GM23338 (cell line): ENCODE measurements at regions not wholly inside any gene's neighbourhood (a gene's known extent, or its start where the extent isn't known, plus 50 kb on each side); places are given as distances from the start of the nearest gene placed in this dataset.
A peak's percentile ranks its signal among the peaks of the same experiment; 100 is the strongest.

Source experiments
- ATAC-seq: fragments of 200-7000 bp; cut with Tn5 transposase; 3 replicates; pipeline ENCODE4 v1.9.1; 2020
- DNase-seq: peaks from one replicate; pipeline ENCODE4 v3.0.0-alpha.2; 2015; ENCODE audit warnings: low spot score
- H2AFZ ChIP-seq: fragments of 200-600 bp; sonication (generic); 2 replicates; pipeline ENCODE4 v1.8.0; 2016; ENCODE audit warnings: antibody characterized with exemption, mild to moderate bottlenecking, moderate library complexity
- H3F3A ChIP-seq: fragments of 200-600 bp; sonication (generic); replicated peaks from 2 replicates; pipeline ENCODE4 v1.8.0; 2017; ENCODE audit warnings: antibody characterized with exemption, mixed run types, low read depth
- H3K27ac ChIP-seq: fragments of 200-600 bp; sonication (generic); 2 replicates; pipeline ENCODE4 v1.6.1; 2016; ENCODE audit warnings: low read depth
- H3K27me3 ChIP-seq: fragments of 200-600 bp; sonication (generic); 2 replicates; pipeline ENCODE4 v1.8.0; 2016; ENCODE audit warnings: mild to moderate bottlenecking, mixed run types, moderate library complexity; ENCODE audit not compliant: insufficient read depth
- H3K36me3 ChIP-seq: fragments of 200-600 bp; sonication (generic); 2 replicates; pipeline ENCODE4 v1.8.0; 2016; ENCODE audit warnings: mild to moderate bottlenecking; ENCODE audit not compliant: insufficient read depth
- H3K4me1 ChIP-seq: fragments of 200-600 bp; sonication (generic); 2 replicates; pipeline ENCODE4 v1.8.0; 2016; ENCODE audit warnings: mild to moderate bottlenecking, moderate library complexity; ENCODE audit not compliant: insufficient read depth
- H3K4me2 ChIP-seq: fragments of 200-600 bp; sonication (generic); 2 replicates; pipeline ENCODE4 v1.7.1; 2017; ENCODE audit warnings: mixed run types
- H3K4me3 ChIP-seq: fragments of 200-600 bp; sonication (generic); 2 replicates; pipeline ENCODE4 v1.6.1; 2016; ENCODE audit warnings: mixed run types
- H3K79me2 ChIP-seq: fragments of 200-600 bp; sonication (generic); replicated peaks from 2 replicates; pipeline ENCODE4 v1.8.0; 2017; ENCODE audit warnings: mild to moderate bottlenecking; ENCODE audit not compliant: insufficient read depth
- H3K9me2 ChIP-seq: fragments of 200-600 bp; sonication (generic); 2 replicates; pipeline ENCODE4 v1.8.0; 2017; ENCODE audit not compliant: insufficient read depth
- H4K20me1 ChIP-seq: fragments of 200-600 bp; sonication (generic); replicated peaks from 2 replicates; pipeline ENCODE4 v1.8.0; 2017; ENCODE audit warnings: mild to moderate bottlenecking; ENCODE audit not compliant: insufficient read depth
- H3K27ac Mint-ChIP-seq: 2 replicates; pipeline ENCODE4 v1.8.0; 2020; ENCODE audit warnings: inconsistent platforms, mild to moderate bottlenecking, moderate library complexity, mixed read lengths
- H3K27me3 Mint-ChIP-seq: 3 replicates; pipeline ENCODE4 v1.8.0; 2022; ENCODE audit warnings: low read depth, mild to moderate bottlenecking, moderate library complexity, mixed read lengths, inconsistent platforms; ENCODE audit not compliant: insufficient read depth, poor library complexity
- H3K36me3 Mint-ChIP-seq: 3 replicates; pipeline ENCODE4 v1.8.0; 2021; ENCODE audit warnings: low read depth, mild to moderate bottlenecking, inconsistent platforms, moderate library complexity, mixed read lengths
- H3K4me1 Mint-ChIP-seq: 3 replicates; pipeline ENCODE4 v1.8.0; 2020; ENCODE audit warnings: mild to moderate bottlenecking, inconsistent platforms, mixed read lengths
- H3K4me3 Mint-ChIP-seq: 3 replicates; pipeline ENCODE4 v1.8.0; 2021; ENCODE audit warnings: moderate library complexity, mild to moderate bottlenecking, inconsistent platforms, mixed read lengths
- H3K9me3 Mint-ChIP-seq: 3 replicates; pipeline ENCODE4 v1.8.0; 2020; ENCODE audit warnings: moderate library complexity, mild to moderate bottlenecking, inconsistent platforms, mixed read lengths
- CREB1 ChIP-seq: fragments of 250-450 bp; sonication (Bioruptor Pico); IDR thresholded peaks from 2 replicates; pipeline ENCODE4 v1.5.0; 2020; ENCODE audit warnings: low read depth, mild to moderate bottlenecking, moderate library complexity
- CTCF ChIP-seq, 2 experiments: fragments of 200-600 bp in 1 of 2; sonication (generic) in 1 of 2; conservative IDR thresholded peaks; 2 replicates each; pipeline versions ENCODE4 v1.5.1 to v1.6.1; 2016 to 2017; ENCODE audit warnings: antibody characterized with exemption in 2 of 2, low read depth in 2 of 2, mild to moderate bottlenecking in 2 of 2, moderate library complexity in 1 of 2
- EZH2 ChIP-seq: fragments of 200-600 bp; sonication (generic); IDR thresholded peaks from one replicate; pipeline ENCODE4 v1.8.0; 2017; ENCODE audit warnings: antibody characterized with exemption, mild to moderate bottlenecking, low read depth; ENCODE audit not compliant: unreplicated experiment
- EZH2phosphoT487 ChIP-seq: fragments of 200-600 bp; sonication (generic); IDR thresholded peaks from one replicate; pipeline ENCODE4 v1.8.1; 2018; ENCODE audit warnings: antibody characterized with exemption; ENCODE audit not compliant: unreplicated experiment
- JUNB ChIP-seq: IDR thresholded peaks from one replicate; pipeline ENCODE4 v1.6.1; 2016; ENCODE audit warnings: antibody characterized with exemption; ENCODE audit not compliant: unreplicated experiment
- NANOG ChIP-seq: IDR thresholded peaks from 2 replicates; pipeline ENCODE4 v1.6.1; 2016; ENCODE audit warnings: antibody characterized with exemption, borderline replicate concordance
- POLR2AphosphoS5 ChIP-seq: IDR thresholded peaks from 2 replicates; pipeline ENCODE4 v1.6.1; 2016; ENCODE audit warnings: antibody characterized with exemption, low read depth
- STAT1 ChIP-seq: IDR thresholded peaks from one replicate; pipeline ENCODE4 v1.6.1; 2016; ENCODE audit warnings: antibody characterized with exemption; ENCODE audit not compliant: unreplicated experiment
- ZNF114 ChIP-seq: fragments of 250-450 bp; sonication (Bioruptor Pico); IDR thresholded peaks from 2 replicates; pipeline ENCODE4 v1.5.0; 2020; ENCODE audit warnings: mild to moderate bottlenecking, moderate library complexity
- ZNF331 ChIP-seq: fragments of 250-450 bp; sonication (Bioruptor Pico); IDR thresholded peaks from 2 replicates; pipeline ENCODE4 v1.5.0; 2020; ENCODE audit warnings: low read depth, mild to moderate bottlenecking, moderate library complexity
- TF ChIP-seq, protein P1 (sequence below): IDR thresholded peaks from 2 replicates; pipeline ENCODE4 v1.6.1; 2016; ENCODE audit warnings: antibody characterized with exemption
- TF ChIP-seq, protein P2 (sequence below): fragments of 250-450 bp; sonication (Bioruptor Pico); IDR thresholded peaks from 2 replicates; pipeline ENCODE4 v1.5.0; 2020; ENCODE audit warnings: mild to moderate bottlenecking, moderate library complexity
- TF ChIP-seq, protein P3 (sequence below): IDR thresholded peaks from one replicate; pipeline ENCODE4 v1.6.1; 2018; ENCODE audit warnings: antibody characterized with exemption; ENCODE audit not compliant: unreplicated experiment

DNA sequence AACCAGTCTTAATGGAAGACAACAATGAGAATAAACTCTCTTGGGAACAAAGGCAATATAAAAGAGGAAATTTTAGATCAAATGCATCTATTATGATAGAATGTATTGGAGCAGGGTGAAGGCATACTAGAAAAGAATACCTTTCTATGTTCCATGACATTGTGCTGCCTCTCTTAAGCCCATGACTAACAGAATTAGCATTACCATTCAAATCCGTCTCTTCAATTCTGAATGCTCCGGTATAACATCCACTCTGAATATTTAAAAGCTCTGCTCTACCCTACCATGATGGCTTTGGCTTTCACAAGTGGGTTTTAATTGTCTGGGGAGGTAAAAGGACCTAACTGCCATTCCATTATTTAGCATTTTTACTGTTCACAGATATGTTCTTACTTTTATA is 1878.4 kb downstream of the ARAP2 start:
- Histone ChIP-seq H3K36me3 (no peaks in the 10 kb centered on the region), H3K79me2 (no peaks in the 10 kb centered on the region), H3K27ac (no peak overlapping the region), H3K9me2 (no peaks in the 10 kb centered on the region), H3K27me3 (no peaks in the 10 kb centered on the region), H3K4me3 (no peak overlapping the region), H3K4me1 (peaks cover 3% of the 10 kb centered on the region; the same call in 1 of the 2 replicates), H4K20me1 (no peaks in the 10 kb centered on the region), H2AFZ (no peak overlapping the region), H3F3A (no peaks in the 10 kb centered on the region), H3K4me2 (no peak overlapping the region)
- H3K27me3 Mint-ChIP-seq: peaks cover 5% of the 10 kb centered on the region
- peaks cover 5% of the 10 kb centered on the region; the same call in 2 of the 3 replicates for H3K36me3 Mint-ChIP-seq
- DNase-seq (peak; percentile 11), ATAC-seq (no peak)
- peaks cover 10% of the 10 kb centered on the region for H3K9me3 Mint-ChIP-seq
- no peak overlapping the region for H3K27ac Mint-ChIP-seq
- no peak overlapping the region for H3K4me3 Mint-ChIP-seq
- H3K4me1 Mint-ChIP-seq: peaks cover 7% of the 10 kb centered on the region; the same call in 2 of the 3 replicates
- no peak for TF ChIP-seq POLR2AphosphoS5
- TF ChIP-seq, protein P1, sequence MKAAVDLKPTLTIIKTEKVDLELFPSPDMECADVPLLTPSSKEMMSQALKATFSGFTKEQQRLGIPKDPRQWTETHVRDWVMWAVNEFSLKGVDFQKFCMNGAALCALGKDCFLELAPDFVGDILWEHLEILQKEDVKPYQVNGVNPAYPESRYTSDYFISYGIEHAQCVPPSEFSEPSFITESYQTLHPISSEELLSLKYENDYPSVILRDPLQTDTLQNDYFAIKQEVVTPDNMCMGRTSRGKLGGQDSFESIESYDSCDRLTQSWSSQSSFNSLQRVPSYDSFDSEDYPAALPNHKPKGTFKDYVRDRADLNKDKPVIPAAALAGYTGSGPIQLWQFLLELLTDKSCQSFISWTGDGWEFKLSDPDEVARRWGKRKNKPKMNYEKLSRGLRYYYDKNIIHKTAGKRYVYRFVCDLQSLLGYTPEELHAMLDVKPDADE: no peak
- TF ChIP-seq, protein P2, sequence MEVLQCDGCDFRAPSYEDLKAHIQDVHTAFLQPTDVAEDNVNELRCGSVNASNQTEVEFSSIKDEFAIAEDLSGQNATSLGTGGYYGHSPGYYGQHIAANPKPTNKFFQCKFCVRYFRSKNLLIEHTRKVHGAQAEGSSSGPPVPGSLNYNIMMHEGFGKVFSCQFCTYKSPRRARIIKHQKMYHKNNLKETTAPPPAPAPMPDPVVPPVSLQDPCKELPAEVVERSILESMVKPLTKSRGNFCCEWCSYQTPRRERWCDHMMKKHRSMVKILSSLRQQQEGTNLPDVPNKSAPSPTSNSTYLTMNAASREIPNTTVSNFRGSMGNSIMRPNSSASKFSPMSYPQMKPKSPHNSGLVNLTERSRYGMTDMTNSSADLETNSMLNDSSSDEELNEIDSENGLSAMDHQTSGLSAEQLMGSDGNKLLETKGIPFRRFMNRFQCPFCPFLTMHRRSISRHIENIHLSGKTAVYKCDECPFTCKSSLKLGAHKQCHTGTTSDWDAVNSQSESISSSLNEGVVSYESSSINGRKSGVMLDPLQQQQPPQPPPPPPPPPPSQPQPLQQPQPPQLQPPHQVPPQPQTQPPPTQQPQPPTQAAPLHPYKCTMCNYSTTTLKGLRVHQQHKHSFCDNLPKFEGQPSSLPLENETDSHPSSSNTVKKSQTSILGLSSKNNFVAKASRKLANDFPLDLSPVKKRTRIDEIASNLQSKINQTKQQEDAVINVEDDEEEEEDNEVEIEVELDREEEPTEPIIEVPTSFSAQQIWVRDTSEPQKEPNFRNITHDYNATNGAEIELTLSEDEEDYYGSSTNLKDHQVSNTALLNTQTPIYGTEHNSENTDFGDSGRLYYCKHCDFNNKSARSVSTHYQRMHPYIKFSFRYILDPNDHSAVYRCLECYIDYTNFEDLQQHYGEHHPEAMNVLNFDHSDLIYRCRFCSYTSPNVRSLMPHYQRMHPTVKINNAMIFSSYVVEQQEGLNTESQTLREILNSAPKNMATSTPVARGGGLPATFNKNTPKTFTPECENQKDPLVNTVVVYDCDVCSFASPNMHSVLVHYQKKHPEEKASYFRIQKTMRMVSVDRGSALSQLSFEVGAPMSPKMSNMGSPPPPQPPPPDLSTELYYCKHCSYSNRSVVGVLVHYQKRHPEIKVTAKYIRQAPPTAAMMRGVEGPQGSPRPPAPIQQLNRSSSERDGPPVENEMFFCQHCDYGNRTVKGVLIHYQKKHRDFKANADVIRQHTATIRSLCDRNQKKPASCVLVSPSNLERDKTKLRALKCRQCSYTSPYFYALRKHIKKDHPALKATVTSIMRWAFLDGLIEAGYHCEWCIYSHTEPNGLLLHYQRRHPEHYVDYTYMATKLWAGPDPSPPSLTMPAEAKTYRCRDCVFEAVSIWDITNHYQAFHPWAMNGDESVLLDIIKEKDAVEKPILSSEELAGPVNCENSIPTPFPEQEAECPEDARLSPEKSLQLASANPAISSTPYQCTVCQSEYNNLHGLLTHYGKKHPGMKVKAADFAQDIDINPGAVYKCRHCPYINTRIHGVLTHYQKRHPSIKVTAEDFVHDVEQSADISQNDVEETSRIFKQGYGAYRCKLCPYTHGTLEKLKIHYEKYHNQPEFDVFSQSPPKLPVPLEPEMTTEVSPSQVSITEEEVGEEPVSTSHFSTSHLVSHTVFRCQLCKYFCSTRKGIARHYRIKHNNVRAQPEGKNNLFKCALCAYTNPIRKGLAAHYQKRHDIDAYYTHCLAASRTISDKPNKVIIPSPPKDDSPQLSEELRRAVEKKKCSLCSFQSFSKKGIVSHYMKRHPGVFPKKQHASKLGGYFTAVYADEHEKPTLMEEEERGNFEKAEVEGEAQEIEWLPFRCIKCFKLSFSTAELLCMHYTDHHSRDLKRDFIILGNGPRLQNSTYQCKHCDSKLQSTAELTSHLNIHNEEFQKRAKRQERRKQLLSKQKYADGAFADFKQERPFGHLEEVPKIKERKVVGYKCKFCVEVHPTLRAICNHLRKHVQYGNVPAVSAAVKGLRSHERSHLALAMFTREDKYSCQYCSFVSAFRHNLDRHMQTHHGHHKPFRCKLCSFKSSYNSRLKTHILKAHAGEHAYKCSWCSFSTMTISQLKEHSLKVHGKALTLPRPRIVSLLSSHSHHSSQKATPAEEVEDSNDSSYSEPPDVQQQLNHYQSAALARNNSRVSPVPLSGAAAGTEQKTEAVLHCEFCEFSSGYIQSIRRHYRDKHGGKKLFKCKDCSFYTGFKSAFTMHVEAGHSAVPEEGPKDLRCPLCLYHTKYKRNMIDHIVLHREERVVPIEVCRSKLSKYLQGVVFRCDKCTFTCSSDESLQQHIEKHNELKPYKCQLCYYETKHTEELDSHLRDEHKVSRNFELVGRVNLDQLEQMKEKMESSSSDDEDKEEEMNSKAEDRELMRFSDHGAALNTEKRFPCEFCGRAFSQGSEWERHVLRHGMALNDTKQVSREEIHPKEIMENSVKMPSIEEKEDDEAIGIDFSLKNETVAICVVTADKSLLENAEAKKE: no peak
- no peak for TF ChIP-seq CREB1
- no peak for TF ChIP-seq STAT1
- TF ChIP-seq, protein P3, sequence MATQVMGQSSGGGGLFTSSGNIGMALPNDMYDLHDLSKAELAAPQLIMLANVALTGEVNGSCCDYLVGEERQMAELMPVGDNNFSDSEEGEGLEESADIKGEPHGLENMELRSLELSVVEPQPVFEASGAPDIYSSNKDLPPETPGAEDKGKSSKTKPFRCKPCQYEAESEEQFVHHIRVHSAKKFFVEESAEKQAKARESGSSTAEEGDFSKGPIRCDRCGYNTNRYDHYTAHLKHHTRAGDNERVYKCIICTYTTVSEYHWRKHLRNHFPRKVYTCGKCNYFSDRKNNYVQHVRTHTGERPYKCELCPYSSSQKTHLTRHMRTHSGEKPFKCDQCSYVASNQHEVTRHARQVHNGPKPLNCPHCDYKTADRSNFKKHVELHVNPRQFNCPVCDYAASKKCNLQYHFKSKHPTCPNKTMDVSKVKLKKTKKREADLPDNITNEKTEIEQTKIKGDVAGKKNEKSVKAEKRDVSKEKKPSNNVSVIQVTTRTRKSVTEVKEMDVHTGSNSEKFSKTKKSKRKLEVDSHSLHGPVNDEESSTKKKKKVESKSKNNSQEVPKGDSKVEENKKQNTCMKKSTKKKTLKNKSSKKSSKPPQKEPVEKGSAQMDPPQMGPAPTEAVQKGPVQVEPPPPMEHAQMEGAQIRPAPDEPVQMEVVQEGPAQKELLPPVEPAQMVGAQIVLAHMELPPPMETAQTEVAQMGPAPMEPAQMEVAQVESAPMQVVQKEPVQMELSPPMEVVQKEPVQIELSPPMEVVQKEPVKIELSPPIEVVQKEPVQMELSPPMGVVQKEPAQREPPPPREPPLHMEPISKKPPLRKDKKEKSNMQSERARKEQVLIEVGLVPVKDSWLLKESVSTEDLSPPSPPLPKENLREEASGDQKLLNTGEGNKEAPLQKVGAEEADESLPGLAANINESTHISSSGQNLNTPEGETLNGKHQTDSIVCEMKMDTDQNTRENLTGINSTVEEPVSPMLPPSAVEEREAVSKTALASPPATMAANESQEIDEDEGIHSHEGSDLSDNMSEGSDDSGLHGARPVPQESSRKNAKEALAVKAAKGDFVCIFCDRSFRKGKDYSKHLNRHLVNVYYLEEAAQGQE: no peak
- no peak for TF ChIP-seq JUNB
- no peak for TF ChIP-seq ZNF331 (CRISPR knock-in tag)
- no peak for TF ChIP-seq EZH2phosphoT487
- TF ChIP-seq EZH2: no peak
- no peak for TF ChIP-seq CTCF (conservative IDR thresholded peaks at IDR 0.05; ENCODE audit: low read depth in 2 of 2)
- no peak for TF ChIP-seq NANOG
- no peak for TF ChIP-seq ZNF114 (CRISPR knock-in tag)
